Suprapubic skin (tissue), 3 donors: ENCODE measurements at regions not wholly inside any gene's neighbourhood (a gene's known extent, or its start where the extent isn't known, plus 50 kb on each side); places are given as distances from the start of the nearest gene placed in this dataset.

Experiments
- CTCF ChIP-seq, 2 donors: fragments of 200-600 bp in 1 of 2; fragments of 450-650 bp in 1 of 2; sonication (generic) in 1 of 2; IDR thresholded peaks; one replicate each; pipeline ENCODE4 v1.5.1; 2016 to 2019; ENCODE audit warnings: antibody characterized with exemption in 2 of 2, mild to moderate bottlenecking in 1 of 2, moderate library complexity in 1 of 2
- POLR2A ChIP-seq, 2 donors: fragments of 450-650 bp; IDR thresholded peaks; one replicate each; pipeline ENCODE4 v1.6.1; 2017; ENCODE audit warnings: antibody characterized with exemption in 2 of 2, mild to moderate bottlenecking in 2 of 2, moderate library complexity in 2 of 2

- TF ChIP-seq CTCF (IDR thresholded peaks at IDR 0.05) (no peak), POLR2A (IDR thresholded peaks at IDR 0.05) (no peak)
Measured at GRCh38 chr12:102691773-102692555, 211.6 kb upstream of the IGF1 start.
